ENCODE measurements at regions not wholly inside any gene's neighbourhood (a gene's known extent, or its start where the extent isn't known, plus 50 kb on each side); places are given as distances from the start of the nearest gene placed in this dataset.

DNA sequence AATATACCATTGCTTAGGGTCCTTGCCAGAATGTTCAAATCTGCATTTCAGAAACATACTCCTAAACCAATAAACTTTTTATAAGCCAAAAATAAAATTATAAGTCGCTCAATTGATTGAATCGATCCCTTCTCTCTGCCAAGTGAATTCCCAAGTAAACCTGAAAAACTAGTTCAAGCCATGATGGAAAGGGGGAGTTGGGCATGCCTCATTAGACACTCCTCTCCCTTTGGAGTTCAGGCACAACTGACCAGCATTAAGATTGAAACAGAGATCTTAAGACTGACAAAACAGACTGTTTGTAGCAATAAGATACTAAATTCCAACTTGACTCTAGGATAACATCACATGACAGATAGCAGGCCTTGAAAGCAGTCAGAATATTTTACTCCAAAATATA lies 113.7 kb upstream of the RASGRP1 start:
- no peak overlapping the region for H3K27ac ChIP-seq (ENCODE audit: low read depth in 1 of 2, low read length in 2 of 2)
- no peak overlapping the region for H3K4me2 ChIP-seq (replicated peaks; ENCODE audit: extremely low read depth, low read length, poor library complexity, severe bottlenecking)
- WGBS (ENCODE audit: insufficient coverage) = no CpG with 5 or more reads among the region's 2 CpGs
- peaks cover 0 to 12% of the 10 kb centered on the region in 2 donors for H3K4me1 ChIP-seq (ENCODE audit: control insufficient read depth in 1 of 2, insufficient read depth in 2 of 2, low read length in 2 of 2)
- H4K20me1 ChIP-seq (ENCODE audit: insufficient read depth, low read length) = no peaks in the 10 kb centered on the region
- TF ChIP-seq, protein P1, sequence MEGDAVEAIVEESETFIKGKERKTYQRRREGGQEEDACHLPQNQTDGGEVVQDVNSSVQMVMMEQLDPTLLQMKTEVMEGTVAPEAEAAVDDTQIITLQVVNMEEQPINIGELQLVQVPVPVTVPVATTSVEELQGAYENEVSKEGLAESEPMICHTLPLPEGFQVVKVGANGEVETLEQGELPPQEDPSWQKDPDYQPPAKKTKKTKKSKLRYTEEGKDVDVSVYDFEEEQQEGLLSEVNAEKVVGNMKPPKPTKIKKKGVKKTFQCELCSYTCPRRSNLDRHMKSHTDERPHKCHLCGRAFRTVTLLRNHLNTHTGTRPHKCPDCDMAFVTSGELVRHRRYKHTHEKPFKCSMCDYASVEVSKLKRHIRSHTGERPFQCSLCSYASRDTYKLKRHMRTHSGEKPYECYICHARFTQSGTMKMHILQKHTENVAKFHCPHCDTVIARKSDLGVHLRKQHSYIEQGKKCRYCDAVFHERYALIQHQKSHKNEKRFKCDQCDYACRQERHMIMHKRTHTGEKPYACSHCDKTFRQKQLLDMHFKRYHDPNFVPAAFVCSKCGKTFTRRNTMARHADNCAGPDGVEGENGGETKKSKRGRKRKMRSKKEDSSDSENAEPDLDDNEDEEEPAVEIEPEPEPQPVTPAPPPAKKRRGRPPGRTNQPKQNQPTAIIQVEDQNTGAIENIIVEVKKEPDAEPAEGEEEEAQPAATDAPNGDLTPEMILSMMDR (IDR thresholded peaks at IDR 0.05) = no peak
- H3K27me3 Mint-ChIP-seq (ENCODE audit: low read depth in 3 of 3) = peaks cover 0 to 2% (median 2%) of the 10 kb centered on the region in 3 donors
- intact Hi-C loops (cut with micrococcal nuclease) = no loop called here
- H3K36me3 ChIP-seq (replicated peaks in 1 of 2; ENCODE audit: control insufficient read depth in 1 of 2, insufficient read depth in 2 of 2, low read length in 2 of 2) = no peaks in the 10 kb centered on the region
- peaks cover 0 to 3% of the 10 kb centered on the region in 2 donors for H3K9me3 ChIP-seq (replicated peaks in 1 of 2; ENCODE audit: control insufficient read depth in 1 of 2, insufficient read depth in 1 of 2, low read length in 2 of 2)
- no peak overlapping the region for H2AFZ ChIP-seq (ENCODE audit: insufficient read depth, low read depth, low read length, poor library complexity, severe bottlenecking)
- H3K27me3 ChIP-seq (ENCODE audit: control insufficient read depth in 2 of 2, insufficient read depth in 2 of 2, low read length in 2 of 2) = no peaks in the 10 kb centered on the region
- DNase-seq = no peak
- H3K9me3 Mint-ChIP-seq = peaks cover 0 to 5% (median 3%) of the 10 kb centered on the region in 7 donors
- H3K36me3 Mint-ChIP-seq = no peaks in the 10 kb centered on the region
- no peaks in the 10 kb centered on the region for H3K79me2 ChIP-seq (ENCODE audit: insufficient read depth, low read length)
- H3K4me3 Mint-ChIP-seq = no peak overlapping the region
- H3K9ac ChIP-seq (ENCODE audit: insufficient read depth, low read length, poor library complexity, severe bottlenecking) = no peak overlapping the region
- no peak overlapping the region for H3K4me3 ChIP-seq (replicated peaks in 1 of 3; ENCODE audit: low read depth in 2 of 3, low read length in 3 of 3)
- peaks cover 9% of the 10 kb centered on the region for H3K4me1 Mint-ChIP-seq
- no peak overlapping the region for H3K27ac Mint-ChIP-seq

DNA sequence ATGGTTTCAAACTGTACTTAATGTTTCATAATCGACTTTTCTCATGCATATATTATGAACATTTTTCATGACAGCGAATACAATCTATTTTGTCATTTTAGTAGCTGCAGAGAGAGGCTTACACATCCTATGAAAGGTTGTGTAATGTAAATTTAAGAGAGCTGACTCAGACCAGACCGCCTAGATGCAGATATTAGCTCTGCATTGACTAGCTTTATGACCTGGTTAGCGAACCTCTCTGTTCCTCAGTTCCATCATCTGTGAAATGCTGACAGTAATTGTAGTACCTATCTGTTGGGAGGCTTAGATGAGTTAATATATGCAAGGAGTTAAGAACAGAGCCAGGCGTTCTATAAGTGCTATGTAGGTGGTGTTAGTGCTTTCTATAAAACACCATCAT lies 116.2 kb upstream of the RASGRP1 start:
- no peak overlapping the region for H3K27ac Mint-ChIP-seq
- intact Hi-C loops (cut with micrococcal nuclease) = loop anchor here (5.0 to 10.0 kb wide), 2 partner anchors 238 to 686 kb away; no protein-coding TSS in a partner anchor

More for the DNA sequence above, 116.2 kb upstream of the RASGRP1 start:
- H3K4me2 ChIP-seq (replicated peaks; ENCODE audit: extremely low read depth, low read length, poor library complexity, severe bottlenecking) = no peak overlapping the region
- Mint-ChIP-seq H3K9me3 (peaks cover 0 to 6% (median 3%) of the 10 kb centered on the region in 7 donors), H3K27me3 (ENCODE audit: low read depth in 3 of 3) (peaks cover 0 to 2% (median 0%) of the 10 kb centered on the region in 3 donors), H3K4me1 (peaks cover 16% of the 10 kb centered on the region), H3K4me3 (no peak overlapping the region), H3K36me3 (no peaks in the 10 kb centered on the region)
- TF ChIP-seq, protein P1 (IDR thresholded peaks at IDR 0.05) = no peak
- no peak for DNase-seq
- no peak overlapping the region for H3K4me3 ChIP-seq (replicated peaks in 1 of 3; ENCODE audit: low read depth in 2 of 3, low read length in 3 of 3)
- H3K79me2 ChIP-seq (ENCODE audit: insufficient read depth, low read length) = no peaks in the 10 kb centered on the region
- no peak overlapping the region for H3K9ac ChIP-seq (ENCODE audit: insufficient read depth, low read length, poor library complexity, severe bottlenecking)
- H3K4me1 ChIP-seq (ENCODE audit: control insufficient read depth in 1 of 2, insufficient read depth in 2 of 2, low read length in 2 of 2) = peaks cover 0 to 14% of the 10 kb centered on the region in 2 donors
- WGBS (ENCODE audit: insufficient coverage) = 67% methylated on average over 2 of the region's 5 CpGs
- no peak overlapping the region for H3K27ac ChIP-seq (ENCODE audit: low read depth in 1 of 2, low read length in 2 of 2)
- no peak overlapping the region for H2AFZ ChIP-seq (ENCODE audit: insufficient read depth, low read depth, low read length, poor library complexity, severe bottlenecking)
- H3K36me3 ChIP-seq (replicated peaks in 1 of 2; ENCODE audit: control insufficient read depth in 1 of 2, insufficient read depth in 2 of 2, low read length in 2 of 2) = no peaks in the 10 kb centered on the region
- no peaks in the 10 kb centered on the region for H3K27me3 ChIP-seq (ENCODE audit: control insufficient read depth in 2 of 2, insufficient read depth in 2 of 2, low read length in 2 of 2)
- H3K9me3 ChIP-seq (replicated peaks in 1 of 2; ENCODE audit: control insufficient read depth in 1 of 2, insufficient read depth in 1 of 2, low read length in 2 of 2) = peaks cover 0 to 3% of the 10 kb centered on the region in 2 donors
- no peaks in the 10 kb centered on the region for H4K20me1 ChIP-seq (ENCODE audit: insufficient read depth, low read length)
